Calu3 (cell line): ENCODE measurements at regions not wholly inside any gene's neighbourhood (a gene's known extent, or its start where the extent isn't known, plus 50 kb on each side); places are given as distances from the start of the nearest gene placed in this dataset.

Experiments
- BruUV-seq: library from RNA; stranded (reverse); fragments of 400-500 nt; replicated peaks from 2 replicates; lab custom pipeline; 2021; lab: Mats Ljungman, UMichigan
- CTCF ChIA-PET: fragments of 300-600 bp; sonication (Branson Sonifier 250); formaldehyde crosslinking; loops from one replicate; lab custom pipeline; 2022; ENCODE audit warnings: antibody characterized with exemption; lab: Charles Lee
- DNase-seq: peaks from one replicate; pipeline ENCODE4 v3.0.0; 2022
- H3K27ac Mint-ChIP-seq: one replicate; pipeline ENCODE4 v1.8.0; 2022; ENCODE audit warnings: mixed read lengths; ENCODE audit not compliant: unreplicated experiment
- H3K27me3 Mint-ChIP-seq: one replicate; pipeline ENCODE4 v1.8.0; 2022; ENCODE audit warnings: mixed read lengths; ENCODE audit not compliant: unreplicated experiment
- H3K36me3 Mint-ChIP-seq: one replicate; pipeline ENCODE4 v1.8.0; 2022; ENCODE audit warnings: mild to moderate bottlenecking, moderate library complexity, mixed read lengths; ENCODE audit not compliant: insufficient read depth, unreplicated experiment
- H3K4me1 Mint-ChIP-seq: one replicate; pipeline ENCODE4 v1.8.0; 2022; ENCODE audit warnings: mild to moderate bottlenecking, low read depth, mixed read lengths; ENCODE audit not compliant: unreplicated experiment
- H3K4me3 Mint-ChIP-seq: one replicate; pipeline ENCODE4 v1.8.0; 2022; ENCODE audit warnings: mild to moderate bottlenecking, low read depth, moderate library complexity, mixed read lengths; ENCODE audit not compliant: unreplicated experiment
- H3K9me3 Mint-ChIP-seq: one replicate; pipeline ENCODE4 v1.8.0; 2022; ENCODE audit warnings: low read depth, mixed read lengths; ENCODE audit not compliant: unreplicated experiment
- CTCF ChIP-seq: fragments of 200-600 bp; IDR thresholded peaks from one replicate; pipeline ENCODE4 v1.8.0; 2022; ENCODE audit warnings: antibody characterized with exemption; ENCODE audit not compliant: unreplicated experiment
- intact Hi-C: fragments of 100-400 bp; cut with micrococcal nuclease; formaldehyde crosslinking; loops from one replicate; pipeline ENCODE4 v1.10.0; 2022; ENCODE audit not compliant: unreplicated experiment

- Mint-ChIP-seq H3K9me3 (no peaks in the 10 kb centered on the region), H3K27ac (no peak overlapping the region), H3K27me3 (no peaks in the 10 kb centered on the region), H3K36me3 (no peaks in the 10 kb centered on the region), H3K4me1 (no peaks in the 10 kb centered on the region), H3K4me3 (no peak overlapping the region)
- BruUV-seq: no TSS peak
- no peak for TF ChIP-seq CTCF
- DNase-seq: no peak
- intact Hi-C loops: no loop called here
- CTCF ChIA-PET: no interaction called here
These were observed 528.8 kb upstream of the PCDH20 start for GRCh38 chr13:61944329-61944929.

GRCh38 chr13:61935710-61936109, 520.1 kb upstream of the PCDH20 start:
- Mint-ChIP-seq H3K4me3 (no peak overlapping the region), H3K9me3 (no peaks in the 10 kb centered on the region), H3K27ac (no peak overlapping the region), H3K4me1 (no peaks in the 10 kb centered on the region), H3K36me3 (no peaks in the 10 kb centered on the region), H3K27me3 (no peaks in the 10 kb centered on the region)
- TF ChIP-seq CTCF: no peak
- intact Hi-C loops: no loop called here
- CTCF ChIA-PET: no interaction called here
- no peak for DNase-seq
- no TSS peak for BruUV-seq

- TF ChIP-seq CTCF: no peak
- Mint-ChIP-seq H3K9me3 (peaks cover 4% of the 10 kb centered on the region), H3K27me3 (no peaks in the 10 kb centered on the region), H3K36me3 (no peaks in the 10 kb centered on the region), H3K4me1 (no peaks in the 10 kb centered on the region), H3K4me3 (no peak overlapping the region), H3K27ac (no peak overlapping the region)
- no peak for DNase-seq
- CTCF ChIA-PET: no interaction called here
- intact Hi-C loops: no loop called here
- BruUV-seq: no TSS peak
These were observed 512.0 kb upstream of the PCDH20 start for GRCh38 chr13:61927648-61928047.

- Mint-ChIP-seq H3K27me3 (no peaks in the 10 kb centered on the region), H3K27ac (no peak overlapping the region), H3K4me1 (no peaks in the 10 kb centered on the region), H3K4me3 (no peak overlapping the region), H3K9me3 (peaks cover 5% of the 10 kb centered on the region), H3K36me3 (no peaks in the 10 kb centered on the region)
- intact Hi-C loops: no loop called here
- DNase-seq: no peak
- CTCF ChIA-PET: no interaction called here
- no peak for TF ChIP-seq CTCF
- BruUV-seq: no TSS peak
These were observed 503.2 kb upstream of the PCDH20 start for GRCh38 chr13:61918841-61919240.
